ENCODE measurements at regions not wholly inside any gene's neighbourhood (a gene's known extent, or its start where the extent isn't known, plus 50 kb on each side); places are given as distances from the start of the nearest gene placed in this dataset.

DNA sequence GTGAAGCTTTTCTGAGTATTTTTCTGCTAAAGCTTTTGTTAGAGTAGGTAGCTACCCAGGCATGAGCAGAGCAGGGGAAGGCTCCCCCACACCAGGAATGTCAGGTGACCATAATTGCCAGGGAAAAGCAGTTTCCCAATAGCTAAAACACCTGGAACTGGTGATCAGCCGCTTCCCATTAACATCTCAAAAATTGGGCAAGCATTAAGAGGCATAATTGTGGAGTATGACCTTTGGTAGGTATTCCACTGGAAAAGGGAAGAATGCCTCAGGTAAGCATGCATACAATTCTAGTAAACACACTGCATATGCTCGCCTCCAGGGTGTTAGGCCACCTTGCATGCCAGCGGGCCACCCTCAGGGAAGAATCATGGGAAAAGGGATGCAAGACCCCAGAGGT lies 84.5 kb downstream of the CCR1 start:
- no peak for TF ChIP-seq EZH2 (IDR thresholded peaks at IDR 0.05; ENCODE audit: borderline replicate concordance, low read depth, low read length, poor library complexity, severe bottlenecking)
- TF ChIP-seq, protein P1, sequence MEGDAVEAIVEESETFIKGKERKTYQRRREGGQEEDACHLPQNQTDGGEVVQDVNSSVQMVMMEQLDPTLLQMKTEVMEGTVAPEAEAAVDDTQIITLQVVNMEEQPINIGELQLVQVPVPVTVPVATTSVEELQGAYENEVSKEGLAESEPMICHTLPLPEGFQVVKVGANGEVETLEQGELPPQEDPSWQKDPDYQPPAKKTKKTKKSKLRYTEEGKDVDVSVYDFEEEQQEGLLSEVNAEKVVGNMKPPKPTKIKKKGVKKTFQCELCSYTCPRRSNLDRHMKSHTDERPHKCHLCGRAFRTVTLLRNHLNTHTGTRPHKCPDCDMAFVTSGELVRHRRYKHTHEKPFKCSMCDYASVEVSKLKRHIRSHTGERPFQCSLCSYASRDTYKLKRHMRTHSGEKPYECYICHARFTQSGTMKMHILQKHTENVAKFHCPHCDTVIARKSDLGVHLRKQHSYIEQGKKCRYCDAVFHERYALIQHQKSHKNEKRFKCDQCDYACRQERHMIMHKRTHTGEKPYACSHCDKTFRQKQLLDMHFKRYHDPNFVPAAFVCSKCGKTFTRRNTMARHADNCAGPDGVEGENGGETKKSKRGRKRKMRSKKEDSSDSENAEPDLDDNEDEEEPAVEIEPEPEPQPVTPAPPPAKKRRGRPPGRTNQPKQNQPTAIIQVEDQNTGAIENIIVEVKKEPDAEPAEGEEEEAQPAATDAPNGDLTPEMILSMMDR (conservative IDR thresholded peaks at IDR 0.05; ENCODE audit: low read depth, low read length) = no peak
